Stomach (tissue), 8 donors: ENCODE measurements at regions not wholly inside any gene's neighbourhood (a gene's known extent, or its start where the extent isn't known, plus 50 kb on each side); places are given as distances from the start of the nearest gene placed in this dataset.

Experiments used
- DNase-seq, 2 donors: peaks; one replicate each; pipeline versions ENCODE4 v3.0.0 to v3.0.0-alpha.2; 2013 to 2019
- H3K27ac ChIP-seq, 5 donors: fragments of 200-600 bp in 4 of 5; sonication (generic) in 4 of 5; one replicate each; pipeline ENCODE4 v1.5.1; 2013 to 2019; ENCODE audit warnings: mild to moderate bottlenecking in 1 of 5, moderate library complexity in 1 of 5
- H3K27me3 ChIP-seq, 3 donors: fragments of 200-600 bp; sonication (generic); one replicate each; pipeline ENCODE4 v1.5.1; 2017 to 2019; ENCODE audit warnings: mixed run types in 1 of 3
- H3K36me3 ChIP-seq, 4 donors: fragments of 200-600 bp; sonication (generic); 1 replicate in 3 of 4; 2 replicates in 1 of 4; pipeline ENCODE4 v1.5.1; 2016 to 2019
- H3K4me1 ChIP-seq, 4 donors: fragments of 200-600 bp; sonication (generic); one replicate each; pipeline ENCODE4 v1.5.1; 2016 to 2019
- H3K4me3 ChIP-seq, 4 donors: fragments of 200-600 bp; sonication (generic) in 3 of 4; one replicate each; pipeline ENCODE4 v1.5.1; 2016 to 2019; ENCODE audit warnings: mild to moderate bottlenecking in 1 of 4
- H3K9me3 ChIP-seq, 4 donors: fragments of 200-600 bp; sonication (generic); one replicate each; pipeline ENCODE4 v1.5.1; 2016 to 2019
- EP300 ChIP-seq: sonication (generic); formaldehyde crosslinking; IDR thresholded peaks from one replicate; pipeline ENCODE4 v1.6.1; 2017; ENCODE audit warnings: antibody characterized with exemption
- POLR2A ChIP-seq, 4 donors: fragments of 450-650 bp; IDR thresholded peaks; one replicate each; pipeline ENCODE4 v1.6.1; 2016; ENCODE audit warnings: antibody characterized with exemption in 4 of 4, control low read depth in 2 of 4, mild to moderate bottlenecking in 1 of 4, moderate library complexity in 1 of 4
- POLR2AphosphoS5 ChIP-seq, 3 donors: sonication (generic); formaldehyde crosslinking; IDR thresholded peaks; one replicate each; pipeline ENCODE4 v1.6.1; 2016; ENCODE audit warnings: antibody characterized with exemption in 3 of 3
- WGBS, 5 donors: extraction: QIAGEN DNeasy Blood & Tissue Kit in 3 of 5; methylation state at CpG; one replicate each; pipeline versions ENCODE4 v1.1.5 to v1.1.7; 2013 to 2018; 5-methylcytosine and 5-hydroxymethylcytosine counted together
- intact Hi-C: fragments of 100-400 bp; cut with DNase I; formaldehyde crosslinking; loops from one replicate; pipeline ENCODE4 v1.15.1; 2023; ENCODE audit warnings: low total_unique reads
- TF ChIP-seq, protein P1 (sequence below), 7 experiments: fragments of 450-650 bp in 4 of 7; fragments of 200-600 bp in 3 of 7; sonication (generic) in 3 of 7; IDR thresholded peaks; one replicate each; pipeline ENCODE4 v1.5.1; 2016 to 2019; ENCODE audit warnings: antibody characterized with exemption in 7 of 7, control low read depth in 2 of 7, mild to moderate bottlenecking in 1 of 7
- donor health status: healthy with polysubstance abuse.
- donor health status: Bipolar disorder and iron deficiency.
- donor health status: healthy.

- 74 to 87% (median 80%) methylated on average over 13 of the region's 13 CpGs for WGBS, 5 donors
- H3K27ac ChIP-seq, result peak overlapping the region in 2 of 5 donors; percentile 6 to 12
These were observed 56.0 kb upstream of the ZNF354A start for GRCh38 chr5:178786417-178786816.

GRCh38 chr5:178785999-178786398, 55.5 kb upstream of the ZNF354A start:
- peak in 1 of 2 donors; percentile 21 for DNase-seq
- Histone ChIP-seq H3K27me3 (peaks cover 0 to 1% (median 0%) of the 10 kb centered on the region in 3 donors), H3K4me1 (peaks cover 0 to 9% (median 0%) of the 10 kb centered on the region in 4 donors), H3K4me3 (no peak overlapping the region), H3K36me3 (no peaks in the 10 kb centered on the region), H3K27ac (no peak overlapping the region), H3K9me3 (no peaks in the 10 kb centered on the region)
- WGBS, 5 donors, result 59 to 77% (median 63%) methylated on average over 6 of the region's 6 CpGs
- intact Hi-C loops, result no loop called here
- no peak for TF ChIP-seq EP300
- no peak for TF ChIP-seq POLR2AphosphoS5 (IDR thresholded peaks at IDR 0.05)
- no peak for TF ChIP-seq POLR2A (IDR thresholded peaks at IDR 0.05)
- TF ChIP-seq, protein P1, sequence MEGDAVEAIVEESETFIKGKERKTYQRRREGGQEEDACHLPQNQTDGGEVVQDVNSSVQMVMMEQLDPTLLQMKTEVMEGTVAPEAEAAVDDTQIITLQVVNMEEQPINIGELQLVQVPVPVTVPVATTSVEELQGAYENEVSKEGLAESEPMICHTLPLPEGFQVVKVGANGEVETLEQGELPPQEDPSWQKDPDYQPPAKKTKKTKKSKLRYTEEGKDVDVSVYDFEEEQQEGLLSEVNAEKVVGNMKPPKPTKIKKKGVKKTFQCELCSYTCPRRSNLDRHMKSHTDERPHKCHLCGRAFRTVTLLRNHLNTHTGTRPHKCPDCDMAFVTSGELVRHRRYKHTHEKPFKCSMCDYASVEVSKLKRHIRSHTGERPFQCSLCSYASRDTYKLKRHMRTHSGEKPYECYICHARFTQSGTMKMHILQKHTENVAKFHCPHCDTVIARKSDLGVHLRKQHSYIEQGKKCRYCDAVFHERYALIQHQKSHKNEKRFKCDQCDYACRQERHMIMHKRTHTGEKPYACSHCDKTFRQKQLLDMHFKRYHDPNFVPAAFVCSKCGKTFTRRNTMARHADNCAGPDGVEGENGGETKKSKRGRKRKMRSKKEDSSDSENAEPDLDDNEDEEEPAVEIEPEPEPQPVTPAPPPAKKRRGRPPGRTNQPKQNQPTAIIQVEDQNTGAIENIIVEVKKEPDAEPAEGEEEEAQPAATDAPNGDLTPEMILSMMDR (IDR thresholded peaks at IDR 0.05), result no peak

More at GRCh38 chr5:178786417-178786816, 56.0 kb upstream of the ZNF354A start:
- intact Hi-C loops, result no loop called here
- no peak for TF ChIP-seq EP300
- no peak for TF ChIP-seq POLR2A (IDR thresholded peaks at IDR 0.05)
- TF ChIP-seq, protein P1 (IDR thresholded peaks at IDR 0.05), result no peak
- TF ChIP-seq POLR2AphosphoS5 (IDR thresholded peaks at IDR 0.05), result no peak
- Histone ChIP-seq H3K4me1 (peaks cover 0 to 9% (median 0%) of the 10 kb centered on the region in 4 donors), H3K9me3 (no peaks in the 10 kb centered on the region), H3K4me3 (no peak overlapping the region), H3K36me3 (no peaks in the 10 kb centered on the region), H3K27me3 (no peaks in the 10 kb centered on the region)
- no peak for DNase-seq

- TF ChIP-seq EP300 (no peak), POLR2AphosphoS5 (IDR thresholded peaks at IDR 0.05) (no peak), POLR2A (IDR thresholded peaks at IDR 0.05) (no peak)
- TF ChIP-seq, protein P1 (IDR thresholded peaks at IDR 0.05), result no peak
- intact Hi-C loops, result no loop called here
- Histone ChIP-seq H3K27ac (no peak overlapping the region), H3K36me3 (no peaks in the 10 kb centered on the region), H3K27me3 (peaks cover 0 to 8% (median 0%) of the 10 kb centered on the region in 3 donors), H3K9me3 (no peaks in the 10 kb centered on the region), H3K4me1 (peaks cover 0 to 9% (median 0%) of the 10 kb centered on the region in 4 donors), H3K4me3 (no peak overlapping the region)
- DNase-seq, result no peak
- WGBS, 5 donors, result 85 to 93% (median 88%) methylated on average over 2 of the region's 2 CpGs
These were observed 53.9 kb upstream of the ZNF354A start for GRCh38 chr5:178784391-178784790.

DNA sequence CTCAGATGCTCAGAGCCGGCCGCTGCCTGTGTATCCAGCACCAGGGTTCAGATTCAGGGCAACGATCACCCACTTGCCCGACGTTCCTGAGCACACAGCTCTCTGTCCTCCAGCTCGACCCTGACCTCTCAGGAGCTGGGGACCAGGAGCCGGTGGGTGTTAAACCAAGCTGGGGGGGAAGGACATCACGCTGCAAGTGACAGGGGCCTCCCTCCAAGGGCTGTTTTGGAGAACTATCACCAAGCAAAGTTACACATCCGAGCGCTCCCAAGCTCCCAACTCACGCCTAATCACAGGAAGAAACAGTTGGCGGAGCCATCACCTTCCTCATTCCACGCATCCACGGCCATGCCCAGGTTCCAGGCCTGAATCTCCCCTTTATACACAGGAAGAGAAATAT, 51.5 kb upstream of the ZNF354A start:
- H3K4me3 ChIP-seq, result no peak overlapping the region
- no peak for DNase-seq
- intact Hi-C loops, result no loop called here
- H3K27me3 ChIP-seq, result peaks cover 0 to 8% (median 0%) of the 10 kb centered on the region in 3 donors
- no peak overlapping the region for H3K27ac ChIP-seq
- H3K36me3 ChIP-seq, result no peaks in the 10 kb centered on the region
- TF ChIP-seq, protein P1 (IDR thresholded peaks at IDR 0.05), result no peak
- TF ChIP-seq POLR2A (IDR thresholded peaks at IDR 0.05) (no peak), POLR2AphosphoS5 (IDR thresholded peaks at IDR 0.05) (no peak), EP300 (no peak)
- WGBS, 5 donors, result 66 to 82% (median 76%) methylated on average over 13 to 14 of the region's 14 CpGs
- H3K9me3 ChIP-seq, result no peaks in the 10 kb centered on the region
- H3K4me1 ChIP-seq, result no peaks in the 10 kb centered on the region
